NOMO-1 treated with dmso at 0.1 percent for 144 hours (cell line): ENCODE measurements at regions not wholly inside any gene's neighbourhood (a gene's known extent, or its start where the extent isn't known, plus 50 kb on each side); places are given as distances from the start of the nearest gene placed in this dataset.
"Not testable (repeated sequence)": the region's sequence is repeated elsewhere in the genome, so short reads cannot be mapped to it uniquely, and the experiment has no call there.

ENCODE experiments used
- DNase-seq: peaks from one replicate; lab custom pipeline; 2025; ENCODE audit not compliant: unreplicated experiment; lab: John Stamatoyannopoulos, UW

DNA sequence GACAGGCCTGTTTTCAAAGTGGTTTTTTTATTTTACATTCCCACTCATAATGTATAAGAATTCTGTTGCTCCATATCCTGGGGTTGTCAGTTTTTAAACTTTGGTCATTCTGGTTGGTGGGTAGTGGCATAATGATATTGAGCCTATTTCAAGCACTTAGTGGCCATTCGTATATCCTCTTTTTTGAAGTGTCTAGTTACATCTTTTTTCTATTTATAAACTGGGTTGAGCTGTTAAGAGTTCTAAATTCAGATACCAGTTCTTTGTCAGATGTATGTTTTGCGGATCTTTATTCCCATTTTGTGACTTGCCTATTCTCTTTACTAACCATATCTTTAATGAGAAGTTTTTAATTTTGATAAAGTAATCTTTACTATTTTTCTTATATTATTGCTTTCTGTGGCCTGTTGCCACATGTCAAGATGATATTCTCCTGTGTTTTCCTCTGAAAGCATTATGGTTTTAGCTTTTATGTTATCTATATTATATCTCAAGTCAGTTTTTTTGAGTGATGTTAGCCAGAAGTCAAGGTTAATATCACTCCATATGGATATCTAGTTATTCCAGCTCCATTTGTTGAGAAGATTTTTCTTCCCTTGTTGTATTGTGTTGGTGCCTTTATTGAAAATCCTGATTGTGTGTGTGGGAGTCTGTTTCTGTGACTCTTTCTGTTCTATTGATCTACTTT, 110.9 kb downstream of the FHIP1A start:
- no peak for DNase-seq

GRCh38 chr4:151522866-151523519, 114.0 kb downstream of the FHIP1A start:
- no peak for DNase-seq

- no peak for DNase-seq
These were observed 115.6 kb downstream of the FHIP1A start for GRCh38 chr4:151524610-151525009.

GRCh38 chr4:151526489-151526888, 117.5 kb downstream of the FHIP1A start:
- DNase-seq: not testable (repeated sequence)

GRCh38 chr4:151527699-151528098, 118.7 kb downstream of the FHIP1A start:
- DNase-seq: no peak

DNA sequence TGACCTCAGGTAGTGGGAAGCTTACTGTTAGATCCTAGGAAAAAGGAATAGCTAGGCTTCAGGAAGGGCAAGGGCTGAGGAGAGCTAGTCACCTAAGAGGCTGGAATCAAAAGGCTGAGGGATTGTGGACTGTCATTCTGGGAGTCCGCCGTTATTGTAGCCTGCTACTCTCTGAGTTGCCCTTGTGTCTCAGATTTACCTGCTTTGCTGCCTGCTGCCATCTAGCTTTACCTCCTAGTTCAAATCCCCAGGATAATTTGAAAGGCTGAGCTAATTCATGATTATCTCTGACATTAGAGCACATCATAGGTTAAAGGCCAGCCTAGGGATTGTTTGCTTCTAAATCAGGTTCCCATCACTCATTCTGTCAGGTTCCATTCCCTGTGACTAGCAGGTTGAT, 120.2 kb downstream of the FHIP1A start:
- DNase-seq: no peak

- no peak for DNase-seq
These were observed 121.3 kb downstream of the FHIP1A start for GRCh38 chr4:151530230-151530629.

DNA sequence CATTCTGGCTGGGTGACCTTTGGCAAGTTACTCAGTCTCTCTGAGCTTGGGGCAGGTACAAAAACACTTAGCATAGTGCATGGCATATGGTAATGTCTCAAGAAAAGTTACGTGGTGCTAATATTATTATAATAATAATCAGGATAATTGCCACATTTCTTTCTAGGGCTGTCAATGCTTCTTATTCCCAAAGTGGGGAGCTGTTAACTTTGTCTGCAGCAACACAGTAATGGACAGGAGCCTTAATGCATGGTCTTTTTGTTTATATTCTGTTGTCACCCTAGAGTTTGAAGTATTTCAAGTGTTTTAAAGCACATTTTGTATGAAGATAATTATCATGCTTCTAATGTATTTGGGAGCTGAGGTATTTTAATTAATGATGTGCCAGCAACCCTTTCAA, 121.8 kb downstream of the FHIP1A start:
- DNase-seq: no peak

DNA sequence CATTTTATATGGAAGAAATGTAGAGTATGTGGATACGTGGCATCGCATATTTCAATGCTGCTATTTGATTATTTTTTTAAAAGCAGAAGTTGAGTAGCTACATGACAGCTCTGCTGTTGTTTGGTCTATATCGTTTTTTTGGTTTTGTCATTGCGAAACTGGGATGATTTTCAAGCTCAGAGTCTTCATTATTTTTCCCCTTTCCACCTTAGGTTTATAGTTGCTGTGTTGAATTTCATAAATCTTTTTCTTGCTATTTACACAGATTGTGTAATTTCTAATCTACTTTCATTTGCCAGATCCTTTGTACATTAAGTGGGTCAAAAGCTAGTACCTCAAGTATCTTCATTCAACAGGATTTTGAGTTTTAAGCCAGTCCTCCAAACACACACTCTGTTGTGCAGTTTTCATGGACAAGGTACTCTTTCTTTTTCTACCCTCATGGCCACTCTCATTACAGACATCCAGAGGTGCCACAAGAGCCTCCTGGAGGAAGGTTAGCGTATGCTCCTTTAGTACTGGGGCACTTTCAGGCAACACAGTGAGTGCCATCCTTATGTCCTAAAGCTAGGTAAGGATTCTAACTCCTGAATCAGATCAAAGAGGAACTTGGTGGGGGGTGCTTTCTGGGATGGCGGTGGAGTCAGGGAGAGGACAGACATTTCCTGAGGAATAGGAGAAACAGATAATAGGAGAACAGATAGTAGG, 123.2 kb downstream of the FHIP1A start:
- DNase-seq: peak; percentile 40

DNA sequence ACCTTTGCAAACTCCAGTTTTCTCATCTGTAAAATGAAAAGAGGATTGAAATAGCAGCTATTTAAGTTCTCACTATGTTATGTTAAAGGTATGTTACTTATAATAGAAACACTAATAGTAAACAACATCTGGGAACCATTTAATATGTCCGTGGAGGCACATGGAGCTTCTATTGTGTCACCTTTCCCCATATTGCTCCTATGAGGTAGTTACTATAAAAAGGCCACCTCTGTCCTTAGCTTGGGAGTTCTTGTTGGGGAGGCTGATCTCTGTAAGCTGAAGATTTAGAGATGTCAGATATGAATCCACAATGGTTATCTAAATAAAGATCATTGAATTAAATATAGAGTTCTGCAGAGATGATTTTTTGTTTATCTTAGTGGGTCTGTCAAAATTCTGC, 125.2 kb downstream of the FHIP1A start:
- DNase-seq: no peak

GRCh38 chr4:151535366-151535765, 126.4 kb downstream of the FHIP1A start:
- DNase-seq: no peak

DNA sequence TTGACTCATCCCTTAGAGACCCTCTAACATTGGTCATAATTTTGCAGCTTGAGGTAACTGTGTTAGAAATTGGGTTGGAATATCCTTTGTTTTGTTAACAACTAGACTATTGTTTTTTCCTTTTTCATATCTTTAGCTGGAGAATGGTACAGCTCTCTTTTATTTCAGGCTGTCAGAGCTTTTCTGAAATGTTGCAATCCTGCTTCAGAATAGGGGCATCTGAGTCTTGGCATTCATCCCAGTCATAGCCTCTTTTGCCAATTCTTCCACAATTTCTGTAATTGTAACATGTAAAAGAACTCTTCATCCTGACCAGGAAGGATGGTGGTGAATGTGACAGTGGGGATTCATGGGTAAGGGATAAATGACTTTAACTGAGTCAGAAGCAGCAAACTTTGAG, 128.7 kb downstream of the FHIP1A start:
- DNase-seq: no peak

DNA sequence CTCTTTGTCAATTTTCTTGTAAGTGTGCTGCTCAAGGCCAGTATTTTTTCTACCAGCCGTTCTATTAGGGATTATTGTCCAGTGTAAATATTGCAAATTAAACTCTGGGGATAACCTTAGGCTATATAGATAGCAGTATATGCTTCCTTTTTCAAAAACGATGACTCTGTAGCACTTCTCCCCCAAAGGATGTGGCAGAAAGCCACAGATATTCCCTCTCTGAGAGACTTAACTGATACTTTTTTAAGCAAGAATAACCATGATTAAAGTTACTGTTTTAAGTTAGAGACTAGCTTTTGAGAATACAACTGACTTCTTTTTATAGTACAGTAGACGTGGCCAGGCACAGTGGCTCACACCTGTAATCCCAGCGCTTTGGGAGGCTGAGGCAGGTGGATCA, 130.0 kb downstream of the FHIP1A start:
- no peak for DNase-seq

DNA sequence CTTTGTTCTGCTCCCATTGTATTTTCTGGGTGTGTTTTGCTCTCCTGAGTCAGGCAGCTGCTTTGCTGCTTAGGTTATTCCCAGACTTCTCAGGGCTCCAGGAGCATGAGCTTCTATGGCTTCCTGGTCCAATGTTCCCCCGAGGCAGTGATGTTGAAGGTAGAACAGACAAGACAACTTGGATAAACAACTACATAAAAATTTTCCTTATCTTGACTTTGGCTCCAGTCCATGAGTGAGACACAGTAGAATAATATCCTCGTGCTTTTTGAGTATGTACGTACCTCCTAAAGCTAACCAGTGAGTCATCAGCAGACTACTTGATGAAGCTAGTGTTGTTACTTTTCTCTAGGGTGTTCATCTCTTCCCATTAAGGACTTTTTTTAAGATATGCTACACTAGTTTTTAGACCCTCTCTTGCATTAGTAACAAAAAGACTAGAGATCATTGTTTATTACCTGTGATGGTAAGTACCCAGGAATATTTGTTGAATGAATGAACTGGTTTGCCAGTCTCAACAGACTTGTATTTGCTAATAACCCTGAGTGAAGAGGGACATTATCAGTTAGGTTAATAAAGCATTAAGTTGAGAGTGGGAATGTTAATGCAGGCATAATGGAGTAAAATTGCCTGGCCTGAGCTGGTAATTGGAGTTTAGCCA, 131.9 kb downstream of the FHIP1A start:
- DNase-seq: no peak

GRCh38 chr4:151541389-151542071, 132.6 kb downstream of the FHIP1A start:
- DNase-seq: no peak

DNA sequence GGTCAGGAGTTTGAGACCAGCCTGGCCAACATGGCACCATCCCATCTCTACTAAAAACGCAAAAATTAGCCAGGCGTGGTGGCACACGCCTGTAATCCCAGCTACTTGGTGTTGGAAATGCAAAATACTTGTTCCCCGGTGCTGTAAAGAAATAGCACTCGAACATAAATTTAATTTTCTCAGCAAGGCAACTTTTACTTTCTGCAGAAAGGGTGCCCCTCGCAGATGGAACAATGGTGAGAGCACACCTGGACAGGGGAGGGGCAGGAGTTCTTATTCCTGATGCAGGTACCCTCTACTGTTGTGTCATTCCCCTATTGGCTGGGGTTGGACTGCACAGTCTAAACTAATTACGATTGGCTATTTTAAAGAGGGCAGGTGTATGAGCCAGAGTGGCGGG, 139.7 kb downstream of the FHIP1A start:
- DNase-seq: no peak

DNA sequence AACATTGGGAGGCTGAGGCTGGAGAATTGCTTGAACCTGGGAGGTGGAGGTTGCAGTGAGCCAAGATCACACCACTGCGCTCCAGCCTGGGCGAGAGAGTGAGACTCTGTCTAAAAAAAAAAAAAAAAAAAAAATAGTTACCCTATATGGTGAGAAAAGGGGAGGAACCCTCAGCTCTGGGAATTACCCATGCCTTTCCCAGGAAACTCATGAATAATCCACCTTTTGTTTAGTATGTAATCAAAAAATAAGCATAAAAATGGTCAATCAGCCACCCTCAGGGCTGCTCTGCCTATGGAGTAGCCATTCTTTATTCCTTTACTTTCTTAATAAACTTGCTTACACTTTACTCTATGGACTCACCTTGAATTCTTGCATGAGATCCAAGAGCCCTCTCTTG, 140.4 kb downstream of the FHIP1A start:
- not testable (repeated sequence) for DNase-seq

DNA sequence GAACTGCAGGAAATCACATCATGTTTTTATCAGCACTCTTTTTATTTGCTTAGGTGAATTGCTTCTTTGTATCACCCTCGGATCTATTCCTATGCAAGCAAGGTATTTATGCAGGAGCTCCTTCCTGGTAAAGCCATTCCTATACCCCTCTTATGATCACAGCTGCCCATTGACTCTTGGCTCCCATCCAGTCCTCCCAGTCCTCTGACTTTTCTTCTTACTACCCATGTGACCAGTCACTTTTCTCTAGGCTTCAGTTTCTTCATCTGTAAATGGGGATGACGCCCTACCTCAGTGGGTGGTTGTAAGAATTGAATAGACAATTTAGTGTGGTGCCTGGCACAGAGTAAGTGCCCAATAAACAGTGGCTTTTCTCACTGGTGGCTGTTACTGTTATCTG, 144.9 kb downstream of the FHIP1A start:
- DNase-seq: no peak

- no peak for DNase-seq
These were observed 146.4 kb downstream of the FHIP1A start for GRCh38 chr4:151555151-151555945.

- no peak for DNase-seq
These were observed 149.6 kb downstream of the FHIP1A start for GRCh38 chr4:151558496-151559113.
